ENCODE measurements at regions not wholly inside any gene's neighbourhood (a gene's known extent, or its start where the extent isn't known, plus 50 kb on each side); places are given as distances from the start of the nearest gene placed in this dataset.

GRCh38 chr14:82073547-82073946 is 539.9 kb upstream of the SEL1L start:
- Histone ChIP-seq H3K4me1 (no peaks in the 10 kb centered on the region), H3K79me2 (no peaks in the 10 kb centered on the region), H3K27ac (no peak overlapping the region), H3K4me2 (ENCODE audit: low read length) (no peak overlapping the region), H3K9ac (no peak overlapping the region), H3K4me3 (ENCODE audit: low read depth, low read length) (no peak overlapping the region), H2AFZ (no peak overlapping the region), H3K27me3 (ENCODE audit: control insufficient read depth, insufficient read depth, low read length) (no peaks in the 10 kb centered on the region), H3K9me3 (ENCODE audit: control insufficient read depth, low read length) (no peaks in the 10 kb centered on the region), H3K36me3 (ENCODE audit: control insufficient read depth, insufficient read depth, low read length) (no peaks in the 10 kb centered on the region)
- no peak for TF ChIP-seq CTCF (IDR thresholded peaks at IDR 0.05)

- Histone ChIP-seq H3K27me3 (ENCODE audit: control insufficient read depth, insufficient read depth, low read length) (no peaks in the 10 kb centered on the region), H3K9me3 (ENCODE audit: control insufficient read depth, low read length) (no peaks in the 10 kb centered on the region), H3K4me1 (no peaks in the 10 kb centered on the region), H3K4me2 (ENCODE audit: low read length) (no peak overlapping the region), H2AFZ (no peak overlapping the region), H3K79me2 (no peaks in the 10 kb centered on the region), H3K36me3 (ENCODE audit: control insufficient read depth, insufficient read depth, low read length) (no peaks in the 10 kb centered on the region), H3K4me3 (ENCODE audit: low read depth, low read length) (no peak overlapping the region), H3K27ac (no peak overlapping the region), H3K9ac (no peak overlapping the region)
- no peak for TF ChIP-seq CTCF (IDR thresholded peaks at IDR 0.05)
Observed at GRCh38 chr14:82075566-82075965, 541.9 kb upstream of the SEL1L start.

GRCh38 chr14:82079553-82079952 is 545.9 kb upstream of the SEL1L start:
- no peaks in the 10 kb centered on the region for H3K9me3 ChIP-seq (ENCODE audit: control insufficient read depth, low read length)
- no peak overlapping the region for H3K9ac ChIP-seq
- TF ChIP-seq CTCF (IDR thresholded peaks at IDR 0.05): no peak
- no peak overlapping the region for H3K4me2 ChIP-seq (ENCODE audit: low read length)
- no peak overlapping the region for H3K4me3 ChIP-seq (ENCODE audit: low read depth, low read length)
- no peaks in the 10 kb centered on the region for H3K27me3 ChIP-seq (ENCODE audit: control insufficient read depth, insufficient read depth, low read length)
- no peaks in the 10 kb centered on the region for H3K79me2 ChIP-seq
- H3K27ac ChIP-seq: no peak overlapping the region
- H3K4me1 ChIP-seq: no peaks in the 10 kb centered on the region
- H3K36me3 ChIP-seq (ENCODE audit: control insufficient read depth, insufficient read depth, low read length): no peaks in the 10 kb centered on the region
- H2AFZ ChIP-seq: no peak overlapping the region

- H3K36me3 ChIP-seq (ENCODE audit: control insufficient read depth, insufficient read depth, low read length): no peaks in the 10 kb centered on the region
- H3K79me2 ChIP-seq: no peaks in the 10 kb centered on the region
- H3K4me2 ChIP-seq (ENCODE audit: low read length): no peak overlapping the region
- no peaks in the 10 kb centered on the region for H3K4me1 ChIP-seq
- H3K9ac ChIP-seq: no peak overlapping the region
- H3K9me3 ChIP-seq (ENCODE audit: control insufficient read depth, low read length): no peaks in the 10 kb centered on the region
- H3K27ac ChIP-seq: no peak overlapping the region
- no peak overlapping the region for H3K4me3 ChIP-seq (ENCODE audit: low read depth, low read length)
- H2AFZ ChIP-seq: no peak overlapping the region
- no peaks in the 10 kb centered on the region for H3K27me3 ChIP-seq (ENCODE audit: control insufficient read depth, insufficient read depth, low read length)
- no peak for TF ChIP-seq CTCF (IDR thresholded peaks at IDR 0.05)
Observed at GRCh38 chr14:82080370-82080769, 546.7 kb upstream of the SEL1L start.

GRCh38 chr14:82084813-82085212 is 551.2 kb upstream of the SEL1L start:
- Histone ChIP-seq H3K27me3 (ENCODE audit: control insufficient read depth, insufficient read depth, low read length) (no peaks in the 10 kb centered on the region), H3K9ac (no peak overlapping the region), H3K79me2 (no peaks in the 10 kb centered on the region), H3K9me3 (ENCODE audit: control insufficient read depth, low read length) (no peaks in the 10 kb centered on the region), H3K27ac (no peak overlapping the region), H3K4me1 (no peaks in the 10 kb centered on the region), H3K4me2 (ENCODE audit: low read length) (no peak overlapping the region), H3K36me3 (ENCODE audit: control insufficient read depth, insufficient read depth, low read length) (no peaks in the 10 kb centered on the region), H2AFZ (no peak overlapping the region), H3K4me3 (ENCODE audit: low read depth, low read length) (no peak overlapping the region)
- TF ChIP-seq CTCF (IDR thresholded peaks at IDR 0.05): no peak
